Testis (tissue), 2 donors: ENCODE measurements at regions not wholly inside any gene's neighbourhood (a gene's known extent, or its start where the extent isn't known, plus 50 kb on each side); places are given as distances from the start of the nearest gene placed in this dataset.

ENCODE experiments used
- DNase-seq: peaks from one replicate; pipeline ENCODE4 v3.0.0-alpha.2; 2019
- H3K27ac ChIP-seq, 2 donors: fragments of 200-600 bp; sonication (generic); one replicate each; pipeline ENCODE4 v1.5.1; 2019
- H3K27me3 ChIP-seq: fragments of 200-600 bp; sonication (generic); one replicate; pipeline ENCODE4 v1.5.1; 2019
- H3K36me3 ChIP-seq: fragments of 200-600 bp; sonication (generic); one replicate; pipeline ENCODE4 v1.5.1; 2017; ENCODE audit warnings: low read depth; ENCODE audit errors: missing control alignments
- H3K4me1 ChIP-seq: fragments of 200-600 bp; sonication (generic); one replicate; pipeline ENCODE4 v1.5.1; 2019
- H3K4me3 ChIP-seq, 2 donors: fragments of 200-600 bp; sonication (generic); one replicate each; pipeline ENCODE4 v1.5.1; 2017 to 2019
- H3K9me3 ChIP-seq: fragments of 200-600 bp; sonication (generic); one replicate; pipeline ENCODE4 v1.5.1; 2017
- POLR2A ChIP-seq: fragments of 450-650 bp; IDR thresholded peaks from one replicate; pipeline ENCODE4 v1.6.1; 2017; ENCODE audit warnings: antibody characterized with exemption, mild to moderate bottlenecking, moderate library complexity
- WGBS, 2 donors: methylation state at CpG; one replicate each; pipeline ENCODE4 v1.1.5; 2018; 5-methylcytosine and 5-hydroxymethylcytosine counted together
- intact Hi-C: fragments of 100-400 bp; cut with DNase I; formaldehyde crosslinking; loops from one replicate; pipeline ENCODE4 v1.15.1; 2023; ENCODE audit warnings: low total_unique reads
- TF ChIP-seq, protein P1 (sequence below), 3 experiments: fragments of 450-650 bp in 2 of 3; fragments of 200-600 bp in 1 of 3; sonication (generic) in 1 of 3; IDR thresholded peaks; one replicate each; pipeline ENCODE4 v1.5.1; 2016 to 2019; ENCODE audit warnings: antibody characterized with exemption in 3 of 3, mild to moderate bottlenecking in 2 of 3, moderate library complexity in 1 of 3

DNA sequence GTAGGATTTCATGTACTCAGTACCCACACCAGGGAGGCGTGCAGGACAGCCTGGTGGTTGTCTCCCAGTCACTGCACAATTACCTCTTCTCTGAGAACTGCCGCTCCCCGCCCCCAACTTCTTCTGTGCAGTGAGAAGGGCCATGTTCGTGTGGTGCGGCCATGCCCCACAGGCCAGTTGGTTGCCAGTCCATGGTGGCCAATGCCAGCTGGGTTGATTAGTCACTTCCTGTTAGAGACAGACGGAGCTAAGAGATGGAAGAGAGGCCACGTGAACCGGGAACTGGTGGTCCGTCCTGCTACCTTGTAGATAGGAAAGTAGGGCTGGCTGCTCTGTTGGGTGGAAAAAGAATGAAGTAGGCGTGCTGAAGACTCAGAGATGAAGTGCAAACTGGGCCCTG, 206.5 kb downstream of the ABCC12 start:
- Histone ChIP-seq H3K27me3 (no peaks in the 10 kb centered on the region), H3K4me1 (no peaks in the 10 kb centered on the region), H3K36me3 (no peaks in the 10 kb centered on the region), H3K9me3 (no peaks in the 10 kb centered on the region), H3K4me3 (no peak overlapping the region), H3K27ac (no peak overlapping the region)
- intact Hi-C loops: no loop called here
- DNase-seq: no peak
- 64 to 84% methylated on average over 10 of the region's 10 CpGs for WGBS, 2 donors
- TF ChIP-seq, protein P1, sequence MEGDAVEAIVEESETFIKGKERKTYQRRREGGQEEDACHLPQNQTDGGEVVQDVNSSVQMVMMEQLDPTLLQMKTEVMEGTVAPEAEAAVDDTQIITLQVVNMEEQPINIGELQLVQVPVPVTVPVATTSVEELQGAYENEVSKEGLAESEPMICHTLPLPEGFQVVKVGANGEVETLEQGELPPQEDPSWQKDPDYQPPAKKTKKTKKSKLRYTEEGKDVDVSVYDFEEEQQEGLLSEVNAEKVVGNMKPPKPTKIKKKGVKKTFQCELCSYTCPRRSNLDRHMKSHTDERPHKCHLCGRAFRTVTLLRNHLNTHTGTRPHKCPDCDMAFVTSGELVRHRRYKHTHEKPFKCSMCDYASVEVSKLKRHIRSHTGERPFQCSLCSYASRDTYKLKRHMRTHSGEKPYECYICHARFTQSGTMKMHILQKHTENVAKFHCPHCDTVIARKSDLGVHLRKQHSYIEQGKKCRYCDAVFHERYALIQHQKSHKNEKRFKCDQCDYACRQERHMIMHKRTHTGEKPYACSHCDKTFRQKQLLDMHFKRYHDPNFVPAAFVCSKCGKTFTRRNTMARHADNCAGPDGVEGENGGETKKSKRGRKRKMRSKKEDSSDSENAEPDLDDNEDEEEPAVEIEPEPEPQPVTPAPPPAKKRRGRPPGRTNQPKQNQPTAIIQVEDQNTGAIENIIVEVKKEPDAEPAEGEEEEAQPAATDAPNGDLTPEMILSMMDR (IDR thresholded peaks at IDR 0.05): no peak
- no peak for TF ChIP-seq POLR2A

DNA sequence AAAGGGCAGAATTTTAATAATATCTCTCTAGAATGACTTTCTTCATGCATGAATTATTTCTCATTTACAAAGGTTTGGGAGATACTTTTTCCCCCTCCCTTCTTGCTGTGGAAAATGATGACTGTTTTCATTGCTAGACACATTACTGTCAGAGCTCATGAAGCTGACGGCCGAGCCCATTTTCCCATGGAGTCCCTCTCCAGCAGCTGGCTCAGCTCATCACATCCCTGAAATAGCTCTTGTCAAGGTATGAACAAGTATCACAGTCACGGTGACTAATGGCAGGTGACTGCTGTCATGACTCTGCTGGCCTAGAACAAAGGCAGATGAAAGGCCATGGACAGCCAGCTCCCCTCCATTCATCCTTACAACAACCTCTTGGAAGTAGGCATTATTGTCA, 208.1 kb downstream of the ABCC12 start:
- H3K36me3 ChIP-seq: no peaks in the 10 kb centered on the region
- intact Hi-C loops: no loop called here
- no peak for DNase-seq
- H3K4me3 ChIP-seq: no peak overlapping the region
- no peaks in the 10 kb centered on the region for H3K4me1 ChIP-seq
- no peaks in the 10 kb centered on the region for H3K27me3 ChIP-seq
- no peaks in the 10 kb centered on the region for H3K9me3 ChIP-seq
- TF ChIP-seq, protein P1 (IDR thresholded peaks at IDR 0.05): no peak
- no peak for TF ChIP-seq POLR2A
- no peak overlapping the region for H3K27ac ChIP-seq
- 66 to 69% methylated on average over 3 of the region's 3 CpGs for WGBS, 2 donors

DNA sequence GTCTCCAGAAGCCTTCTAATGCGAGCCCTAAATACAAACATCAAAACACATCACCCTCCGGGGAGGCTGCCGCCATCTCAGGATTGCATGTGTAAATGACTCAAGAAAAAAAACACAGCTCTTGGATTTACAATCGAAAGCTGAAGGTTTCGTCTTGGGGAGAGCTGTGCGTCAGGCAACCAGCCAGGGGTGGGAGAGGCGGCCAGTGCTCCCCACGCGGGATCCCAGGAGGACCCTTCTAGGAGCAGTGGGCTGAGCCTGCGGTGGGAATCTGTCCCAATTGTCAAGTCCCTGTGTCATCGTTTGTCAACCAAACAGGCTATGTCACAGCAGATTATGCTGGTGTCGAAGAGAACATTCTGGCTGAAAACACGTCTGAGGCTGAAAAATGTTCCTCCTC, 209.7 kb downstream of the ABCC12 start:
- H3K4me1 ChIP-seq: no peaks in the 10 kb centered on the region
- TF ChIP-seq, protein P1 (IDR thresholded peaks at IDR 0.05): no peak
- no peak for TF ChIP-seq POLR2A
- H3K4me3 ChIP-seq: no peak overlapping the region
- intact Hi-C loops: no loop called here
- H3K27me3 ChIP-seq: no peaks in the 10 kb centered on the region
- no peak for DNase-seq
- H3K27ac ChIP-seq: no peak overlapping the region
- 69 to 72% methylated on average over 13 of the region's 13 CpGs for WGBS, 2 donors
- no peaks in the 10 kb centered on the region for H3K9me3 ChIP-seq
- H3K36me3 ChIP-seq: no peaks in the 10 kb centered on the region

DNA sequence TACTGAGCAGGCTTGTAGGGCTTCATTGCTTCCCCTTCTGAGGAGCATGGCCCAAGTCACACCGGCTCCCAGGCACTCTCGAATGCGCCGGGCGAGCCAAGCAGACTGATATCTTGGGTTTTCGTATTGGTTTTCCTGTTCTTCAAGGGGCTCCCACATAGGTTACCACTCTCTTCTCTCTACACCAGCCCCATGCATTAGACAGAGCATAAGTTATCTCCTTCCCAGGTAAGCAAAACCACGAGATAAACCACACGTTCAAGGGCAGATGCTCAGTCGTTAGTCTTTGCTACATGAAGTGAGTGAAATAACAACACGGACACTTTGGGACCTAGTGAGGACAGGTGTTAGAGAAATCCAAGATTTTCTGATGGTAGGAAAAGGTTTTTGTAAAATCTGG, 211.2 kb downstream of the ABCC12 start:
- Histone ChIP-seq H3K4me1 (no peaks in the 10 kb centered on the region), H3K27me3 (no peaks in the 10 kb centered on the region), H3K9me3 (no peaks in the 10 kb centered on the region), H3K36me3 (no peaks in the 10 kb centered on the region), H3K4me3 (no peak overlapping the region), H3K27ac (no peak overlapping the region)
- no peak for TF ChIP-seq POLR2A
- TF ChIP-seq, protein P1 (IDR thresholded peaks at IDR 0.05): no peak
- 88 to 91% methylated on average over 10 of the region's 10 CpGs for WGBS, 2 donors
- no peak for DNase-seq
- intact Hi-C loops: no loop called here

DNA sequence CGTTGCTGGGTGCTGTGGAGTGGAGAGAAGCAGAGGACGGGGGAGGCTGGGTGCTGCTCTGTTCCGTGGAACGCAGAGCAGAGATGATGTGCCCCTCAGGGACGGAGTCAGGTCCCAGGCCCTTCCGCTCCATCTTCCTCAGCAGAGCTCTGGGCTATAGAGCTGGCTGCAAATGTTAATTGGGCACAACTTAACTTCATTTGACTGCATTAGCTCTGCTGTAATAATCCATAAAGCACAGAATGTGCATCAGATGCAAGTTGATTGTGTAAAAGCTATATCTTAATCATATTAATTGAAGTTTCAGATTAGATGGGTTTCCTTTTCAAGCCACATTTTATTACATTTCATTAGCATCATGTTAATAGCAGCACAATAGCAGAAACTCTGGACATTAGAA, 212.6 kb downstream of the ABCC12 start:
- no peaks in the 10 kb centered on the region for H3K9me3 ChIP-seq
- no peak overlapping the region for H3K4me3 ChIP-seq
- WGBS, 2 donors: 81 to 86% methylated on average over 6 of the region's 6 CpGs
- DNase-seq: no peak
- H3K27ac ChIP-seq: no peak overlapping the region
- intact Hi-C loops: no loop called here
- no peaks in the 10 kb centered on the region for H3K4me1 ChIP-seq
- TF ChIP-seq, protein P1 (IDR thresholded peaks at IDR 0.05): no peak
- no peak for TF ChIP-seq POLR2A
- H3K36me3 ChIP-seq: no peaks in the 10 kb centered on the region
- no peaks in the 10 kb centered on the region for H3K27me3 ChIP-seq
